ENCODE measurements at regions not wholly inside any gene's neighbourhood (a gene's known extent, or its start where the extent isn't known, plus 50 kb on each side); places are given as distances from the start of the nearest gene placed in this dataset.
"Not testable (repeated sequence)": the region's sequence is repeated elsewhere in the genome, so short reads cannot be mapped to it uniquely, and the experiment has no call there.

DNA sequence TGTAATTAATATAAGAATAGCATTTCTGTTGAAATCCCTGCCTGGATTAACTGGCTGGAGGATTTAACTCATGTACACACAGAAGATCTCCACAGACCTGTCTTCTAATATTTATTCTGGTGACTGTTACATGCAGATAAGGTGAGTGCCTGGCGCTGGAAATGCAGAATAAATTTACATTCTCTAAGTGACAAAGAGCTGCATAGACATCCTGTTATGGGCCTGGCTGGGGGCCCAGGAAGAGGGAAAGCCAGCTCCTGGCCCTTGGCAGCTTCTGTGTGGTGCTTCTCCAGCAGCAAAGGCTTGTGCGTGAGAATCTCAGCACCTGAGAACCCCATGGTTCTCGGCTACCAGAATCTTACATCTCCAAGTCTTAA, 446.6 kb downstream of the PTPRU start:
- POLR2A ChIA-PET: no interaction called here
- CTCF ChIA-PET: interaction anchor here (1.6 kb wide), 1 partner anchor 21 kb away, joined by 4 read pairs; no protein-coding TSS in a partner anchor
- TF ChIP-seq, protein P1, sequence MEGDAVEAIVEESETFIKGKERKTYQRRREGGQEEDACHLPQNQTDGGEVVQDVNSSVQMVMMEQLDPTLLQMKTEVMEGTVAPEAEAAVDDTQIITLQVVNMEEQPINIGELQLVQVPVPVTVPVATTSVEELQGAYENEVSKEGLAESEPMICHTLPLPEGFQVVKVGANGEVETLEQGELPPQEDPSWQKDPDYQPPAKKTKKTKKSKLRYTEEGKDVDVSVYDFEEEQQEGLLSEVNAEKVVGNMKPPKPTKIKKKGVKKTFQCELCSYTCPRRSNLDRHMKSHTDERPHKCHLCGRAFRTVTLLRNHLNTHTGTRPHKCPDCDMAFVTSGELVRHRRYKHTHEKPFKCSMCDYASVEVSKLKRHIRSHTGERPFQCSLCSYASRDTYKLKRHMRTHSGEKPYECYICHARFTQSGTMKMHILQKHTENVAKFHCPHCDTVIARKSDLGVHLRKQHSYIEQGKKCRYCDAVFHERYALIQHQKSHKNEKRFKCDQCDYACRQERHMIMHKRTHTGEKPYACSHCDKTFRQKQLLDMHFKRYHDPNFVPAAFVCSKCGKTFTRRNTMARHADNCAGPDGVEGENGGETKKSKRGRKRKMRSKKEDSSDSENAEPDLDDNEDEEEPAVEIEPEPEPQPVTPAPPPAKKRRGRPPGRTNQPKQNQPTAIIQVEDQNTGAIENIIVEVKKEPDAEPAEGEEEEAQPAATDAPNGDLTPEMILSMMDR (IDR thresholded peaks at IDR 0.05; ENCODE audit: control extremely low read depth, extremely low read depth, low read depth, missing control alignments): no peak

DNA sequence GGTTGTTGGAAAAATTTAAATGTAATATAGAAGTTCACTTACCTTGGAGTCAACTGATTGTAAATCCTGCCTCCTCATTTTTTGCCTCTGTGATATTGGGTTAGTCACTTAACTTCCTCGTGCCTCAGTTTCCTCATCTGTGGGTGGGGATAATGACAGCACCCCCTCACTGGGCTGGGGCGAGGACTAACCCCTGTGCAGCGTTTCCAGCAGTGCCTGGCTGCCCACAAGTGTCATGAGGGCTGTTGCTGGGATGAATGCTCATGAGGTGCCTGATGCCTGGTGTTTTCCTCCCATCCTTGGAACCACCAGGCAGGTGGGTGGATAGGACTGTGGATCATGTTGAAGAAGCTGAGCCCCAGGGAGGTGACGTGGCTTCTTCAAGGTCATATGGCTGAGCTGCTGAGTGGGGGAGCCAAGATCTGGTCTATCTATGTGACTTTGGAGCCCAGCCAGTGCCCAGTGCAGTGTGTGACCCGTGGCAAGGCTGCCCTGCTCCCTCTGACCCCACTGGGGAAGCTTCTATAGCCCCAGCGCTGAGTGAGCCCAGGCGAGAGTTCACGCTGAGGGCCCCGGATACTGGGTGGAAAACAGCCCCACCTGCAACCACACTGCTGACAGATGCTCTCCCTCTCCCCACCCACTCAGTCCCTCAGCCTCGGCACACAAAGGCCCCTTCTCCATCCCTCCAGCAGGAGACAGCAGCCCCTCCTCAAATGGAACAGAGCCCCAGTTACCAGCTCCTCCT, 446.0 kb downstream of the PTPRU start:
- DNase-seq (ENCODE audit: extremely low spot score): no peak
- TF ChIP-seq, protein P1 (IDR thresholded peaks at IDR 0.05; ENCODE audit: control extremely low read depth, extremely low read depth, low read depth, missing control alignments): no peak
- CTCF ChIA-PET: interaction anchor here (1.6 kb wide), 1 partner anchor 21 kb away, joined by 4 read pairs; no protein-coding TSS in a partner anchor
- POLR2A ChIA-PET: no interaction called here

More for the DNA sequence above, 446.6 kb downstream of the PTPRU start:
- no peak for DNase-seq (ENCODE audit: extremely low spot score)

DNA sequence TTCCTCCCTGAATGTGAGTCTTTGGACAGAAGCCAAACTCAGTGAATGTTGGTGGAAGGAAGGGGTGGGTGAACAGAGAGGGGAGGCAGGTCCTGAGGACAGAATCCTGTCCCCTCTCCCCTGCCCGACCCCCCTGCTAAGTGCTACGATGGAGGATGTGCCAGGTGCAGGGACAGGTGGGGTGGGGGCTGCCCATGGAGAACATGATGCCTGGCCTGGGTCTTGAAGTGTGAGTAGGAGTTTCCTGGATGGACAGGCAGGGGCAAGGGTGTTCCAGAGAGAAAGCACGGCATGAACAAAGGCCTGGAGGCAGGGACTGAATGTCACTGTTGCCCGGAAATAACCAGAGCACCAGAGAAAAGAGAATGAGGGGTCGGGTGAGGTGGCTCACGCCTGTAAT, 445.1 kb downstream of the PTPRU start:
- CTCF ChIA-PET; DNase-seq (ENCODE audit: extremely low spot score); POLR2A ChIA-PET: not testable (repeated sequence)

DNA sequence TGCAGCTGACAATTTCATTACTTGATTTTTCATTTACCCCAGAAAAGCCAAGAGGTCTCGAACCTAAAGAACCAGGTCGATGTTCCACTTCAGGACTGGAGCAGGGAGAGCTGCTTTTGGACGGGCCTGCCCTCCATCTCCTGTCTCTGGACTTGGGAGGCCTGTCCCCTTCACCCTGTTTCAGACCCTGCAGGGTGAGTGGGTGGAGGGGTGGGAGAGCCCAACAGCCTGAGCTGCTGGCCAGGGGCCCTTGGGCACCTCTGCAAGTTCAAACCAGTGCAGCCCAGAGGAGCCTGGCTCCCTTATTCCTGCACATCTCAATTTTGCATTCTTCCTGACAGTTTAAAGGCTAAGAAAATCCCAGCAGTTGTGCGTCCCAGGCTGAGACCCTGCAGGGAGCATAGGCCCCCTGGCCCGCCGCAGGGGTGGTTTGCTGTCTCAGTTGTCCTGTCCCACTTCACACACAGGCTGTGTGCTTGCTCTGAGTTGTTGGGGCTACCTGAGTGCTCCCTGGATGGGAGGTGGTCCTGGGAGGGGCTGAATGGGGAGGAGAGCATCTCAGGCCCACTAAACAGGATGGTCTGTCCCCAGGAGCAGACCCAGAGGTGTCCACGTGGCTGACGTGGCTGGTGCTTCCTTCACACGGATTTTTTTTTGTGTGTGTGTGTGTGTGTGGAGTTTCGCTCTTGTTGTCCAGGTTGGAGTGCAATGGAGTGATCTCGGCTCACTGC, 443.7 kb downstream of the PTPRU start:
- ChIA-PET POLR2A (no interaction called here), CTCF (no interaction called here)
- TF ChIP-seq, protein P1 (IDR thresholded peaks at IDR 0.05; ENCODE audit: control extremely low read depth, extremely low read depth, low read depth, missing control alignments): no peak
- DNase-seq (ENCODE audit: extremely low spot score): no peak

DNA sequence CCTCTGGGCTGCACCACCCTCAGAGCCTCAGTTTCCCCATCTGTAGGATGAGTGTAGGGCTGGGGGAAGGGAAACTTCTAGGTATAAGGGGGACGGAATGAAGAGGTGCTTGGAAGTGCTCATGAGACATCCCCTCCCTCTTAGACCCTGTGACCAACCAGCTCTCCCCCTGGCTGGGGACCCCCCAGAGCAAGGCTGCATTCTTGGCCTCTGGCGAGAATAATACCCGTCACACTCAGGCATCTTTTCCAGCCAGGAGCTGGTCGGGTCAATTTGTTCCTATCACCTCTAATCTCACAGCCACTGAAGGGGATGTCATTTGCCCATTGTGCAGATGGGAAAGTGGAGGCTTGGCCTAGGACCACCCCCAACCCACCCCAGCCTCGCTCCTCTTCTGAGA, 443.0 kb downstream of the PTPRU start:
- ChIA-PET CTCF (no interaction called here), POLR2A (no interaction called here)
- TF ChIP-seq, protein P1 (IDR thresholded peaks at IDR 0.05; ENCODE audit: control extremely low read depth, extremely low read depth, low read depth, missing control alignments): no peak
- DNase-seq (ENCODE audit: extremely low spot score): no peak

DNA sequence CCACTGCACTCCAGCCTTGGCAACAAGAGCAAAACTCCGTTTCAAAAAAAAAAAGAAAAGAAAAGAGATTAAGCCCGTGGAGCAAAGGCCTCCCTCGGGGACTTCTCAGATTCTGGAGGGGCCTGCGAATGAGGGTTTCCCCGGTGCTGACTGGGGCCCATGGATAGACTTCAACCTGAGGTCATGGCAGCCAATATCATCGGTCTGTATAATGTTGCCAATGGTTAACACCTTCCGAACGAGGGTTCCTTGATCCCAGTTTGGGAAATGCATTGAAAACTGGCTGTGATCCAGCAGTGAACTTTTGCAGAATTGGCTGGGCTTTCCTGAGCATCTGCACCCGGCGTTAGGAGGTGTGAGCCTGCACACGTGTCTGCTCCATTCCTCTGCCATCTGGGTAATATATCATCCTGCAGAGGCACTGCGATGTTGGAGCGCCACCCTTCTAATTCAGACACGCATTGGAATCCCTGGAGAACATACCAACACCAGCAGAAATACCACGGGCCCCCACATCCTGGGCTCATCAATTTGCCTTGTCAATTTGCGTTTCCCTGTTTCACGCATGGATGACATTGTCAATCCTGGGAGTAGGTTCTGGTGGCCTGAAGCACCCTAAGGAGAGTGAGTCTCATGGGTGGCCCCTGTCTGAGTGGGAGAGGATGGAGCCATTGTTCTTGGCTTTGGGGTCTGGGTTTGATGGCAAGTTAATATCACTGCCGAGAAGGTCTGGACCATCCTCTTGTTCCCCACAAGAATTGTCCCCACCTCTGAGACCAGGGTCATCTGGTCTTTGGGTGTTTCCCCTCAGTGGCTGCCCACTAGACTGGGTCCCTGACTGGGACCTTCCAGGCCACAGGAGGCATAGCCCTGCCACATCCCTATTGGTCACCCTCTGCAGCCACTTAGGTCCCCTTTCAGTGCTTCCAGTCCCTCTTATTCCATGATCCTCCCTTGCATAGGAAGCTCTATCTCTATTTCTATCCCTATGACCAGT, 441.0 kb downstream of the PTPRU start:
- POLR2A ChIA-PET: no interaction called here
- TF ChIP-seq, protein P1 (IDR thresholded peaks at IDR 0.05; ENCODE audit: control extremely low read depth, extremely low read depth, low read depth, missing control alignments): no peak
- no peak for DNase-seq (ENCODE audit: extremely low spot score)
- CTCF ChIA-PET: no interaction called here

Measured in GM10248 (cell line).